ENCODE measurements at regions not wholly inside any gene's neighbourhood (a gene's known extent, or its start where the extent isn't known, plus 50 kb on each side); places are given as distances from the start of the nearest gene placed in this dataset.

GRCh38 chr5:174272671-174273070, 227.2 kb downstream of the NSG2 start:
- Histone ChIP-seq H3K27me3 (ENCODE audit: insufficient read depth, low read length) (peaks cover 2% of the 10 kb centered on the region; the same call in 1 of the 2 replicates), H3K9me3 (ENCODE audit: insufficient read depth, low read depth, low read length) (no peaks in the 10 kb centered on the region), H3K4me1 (ENCODE audit: insufficient read depth, low read length) (no peaks in the 10 kb centered on the region), H3K4me3 (ENCODE audit: low read length) (no peak overlapping the region), H3K9ac (ENCODE audit: low read depth, low read length) (no peak overlapping the region), H3K27ac (ENCODE audit: low read depth, low read length) (no peak overlapping the region), H3K36me3 (ENCODE audit: insufficient read depth, low read length) (no peaks in the 10 kb centered on the region)
- WGBS: 96% methylated on average over 2 of the region's 2 CpGs

DNA sequence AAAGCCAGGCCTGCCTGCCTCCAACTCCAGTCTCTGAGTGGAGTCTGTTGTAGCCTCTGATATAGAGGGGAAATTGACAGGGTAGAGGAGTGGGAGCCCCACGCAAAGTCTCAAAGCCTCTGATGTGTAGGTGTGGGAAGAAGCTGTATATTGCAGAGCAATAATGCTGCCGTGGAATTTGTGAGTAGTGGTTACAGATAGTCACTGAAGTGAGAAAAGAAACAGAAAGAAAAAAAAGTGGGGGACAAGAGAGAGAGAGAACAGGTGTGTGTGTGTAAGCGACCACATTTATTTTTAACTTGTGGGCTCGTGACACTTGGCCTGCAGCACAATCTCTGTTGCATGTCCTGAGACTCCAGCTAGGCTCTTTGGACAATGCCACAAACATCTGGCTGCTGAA, 227.8 kb downstream of the NSG2 start:
- Histone ChIP-seq H3K36me3 (ENCODE audit: insufficient read depth, low read length) (no peaks in the 10 kb centered on the region), H3K27ac (ENCODE audit: low read depth, low read length) (no peak overlapping the region), H3K9ac (ENCODE audit: low read depth, low read length) (no peak overlapping the region), H3K9me3 (ENCODE audit: insufficient read depth, low read depth, low read length) (no peaks in the 10 kb centered on the region), H3K27me3 (ENCODE audit: insufficient read depth, low read length) (peaks cover 2% of the 10 kb centered on the region; the same call in 1 of the 2 replicates), H3K4me3 (ENCODE audit: low read length) (no peak overlapping the region), H3K4me1 (ENCODE audit: insufficient read depth, low read length) (no peaks in the 10 kb centered on the region)
- 93% methylated on average over 4 of the region's 4 CpGs for WGBS

DNA sequence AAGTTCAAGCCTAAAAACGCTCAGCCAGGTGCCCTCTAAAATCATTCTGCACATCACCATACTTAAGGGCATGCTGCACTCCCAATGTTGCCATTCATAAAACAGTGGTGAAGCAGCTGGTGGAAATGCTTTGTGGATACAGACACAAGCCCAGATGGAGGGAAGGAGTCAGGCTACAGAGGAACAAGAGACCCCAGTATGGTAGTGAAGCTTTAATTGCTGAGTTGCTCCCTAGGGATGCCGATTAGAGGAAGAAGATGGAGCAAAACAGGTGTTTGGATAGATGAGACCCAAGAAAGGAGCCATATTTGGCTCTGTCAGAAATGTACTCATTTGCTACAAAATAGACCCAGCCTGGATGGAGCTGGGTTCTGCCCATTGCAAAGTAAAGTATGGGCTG, 230.5 kb downstream of the NSG2 start:
- Histone ChIP-seq H3K27ac (ENCODE audit: low read depth, low read length) (no peak overlapping the region), H3K4me1 (ENCODE audit: insufficient read depth, low read length) (no peaks in the 10 kb centered on the region), H3K9me3 (ENCODE audit: insufficient read depth, low read depth, low read length) (no peaks in the 10 kb centered on the region), H3K27me3 (ENCODE audit: insufficient read depth, low read length) (no peaks in the 10 kb centered on the region), H3K9ac (ENCODE audit: low read depth, low read length) (no peak overlapping the region), H3K4me3 (ENCODE audit: low read length) (no peak overlapping the region), H3K36me3 (ENCODE audit: insufficient read depth, low read length) (no peaks in the 10 kb centered on the region)
- WGBS: 84% methylated on average over 2 of the region's 2 CpGs

DNA sequence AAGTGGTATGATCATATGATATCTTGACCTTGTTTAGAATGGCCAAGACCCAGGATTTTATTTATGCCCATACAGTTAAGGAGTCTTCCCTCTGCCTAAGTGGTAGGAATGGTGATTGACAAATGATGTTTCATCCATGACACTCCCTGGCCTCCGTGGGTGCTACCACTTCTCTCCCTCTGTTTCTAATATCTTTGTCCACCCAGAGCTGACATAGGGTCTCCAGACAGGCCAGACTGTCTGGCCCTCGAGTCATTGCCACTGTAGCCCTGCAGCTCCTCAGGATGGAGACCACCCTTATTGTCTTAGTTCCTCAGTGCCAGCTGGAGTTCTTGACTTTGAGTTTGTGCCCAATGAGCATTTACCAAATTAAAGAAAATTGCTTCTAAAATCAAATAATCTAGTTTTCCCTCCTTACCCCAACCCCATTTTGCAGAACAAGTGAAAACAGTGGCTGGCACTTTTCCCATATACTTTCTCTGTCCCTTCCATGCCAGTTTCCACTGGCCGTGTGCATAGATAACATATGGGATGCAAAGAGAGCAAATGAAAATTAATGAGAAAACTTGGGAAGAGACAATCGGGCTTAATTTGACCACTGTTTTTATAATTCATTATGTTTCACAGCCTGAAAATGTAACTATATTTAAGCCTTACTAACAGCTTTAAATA, 235.7 kb downstream of the NSG2 start:
- 81% methylated on average over 3 of the region's 4 CpGs for WGBS
- Histone ChIP-seq H3K4me1 (ENCODE audit: insufficient read depth, low read length) (no peaks in the 10 kb centered on the region), H3K9me3 (ENCODE audit: insufficient read depth, low read depth, low read length) (no peaks in the 10 kb centered on the region), H3K27ac (ENCODE audit: low read depth, low read length) (no peak overlapping the region), H3K9ac (ENCODE audit: low read depth, low read length) (no peak overlapping the region), H3K36me3 (ENCODE audit: insufficient read depth, low read length) (no peaks in the 10 kb centered on the region), H3K4me3 (ENCODE audit: low read length) (no peak overlapping the region), H3K27me3 (ENCODE audit: insufficient read depth, low read length) (no peaks in the 10 kb centered on the region; the same call in 1 of the 2 replicates)

- H3K4me3 ChIP-seq (ENCODE audit: low read length): no peak overlapping the region
- no peaks in the 10 kb centered on the region for H3K36me3 ChIP-seq (ENCODE audit: insufficient read depth, low read length)
- H3K4me1 ChIP-seq (ENCODE audit: insufficient read depth, low read length): no peaks in the 10 kb centered on the region
- H3K9ac ChIP-seq (ENCODE audit: low read depth, low read length): no peak overlapping the region
- H3K27ac ChIP-seq (ENCODE audit: low read depth, low read length): no peak overlapping the region
- no peaks in the 10 kb centered on the region for H3K9me3 ChIP-seq (ENCODE audit: insufficient read depth, low read depth, low read length)
- WGBS: 88% methylated on average over 5 of the region's 5 CpGs
- H3K27me3 ChIP-seq (ENCODE audit: insufficient read depth, low read length): no peaks in the 10 kb centered on the region; the same call in 1 of the 2 replicates
Measured at GRCh38 chr5:174281855-174282254, 236.3 kb downstream of the NSG2 start.

GRCh38 chr5:174282391-174282790, 236.9 kb downstream of the NSG2 start:
- 95% methylated on average over 5 of the region's 5 CpGs for WGBS

DNA sequence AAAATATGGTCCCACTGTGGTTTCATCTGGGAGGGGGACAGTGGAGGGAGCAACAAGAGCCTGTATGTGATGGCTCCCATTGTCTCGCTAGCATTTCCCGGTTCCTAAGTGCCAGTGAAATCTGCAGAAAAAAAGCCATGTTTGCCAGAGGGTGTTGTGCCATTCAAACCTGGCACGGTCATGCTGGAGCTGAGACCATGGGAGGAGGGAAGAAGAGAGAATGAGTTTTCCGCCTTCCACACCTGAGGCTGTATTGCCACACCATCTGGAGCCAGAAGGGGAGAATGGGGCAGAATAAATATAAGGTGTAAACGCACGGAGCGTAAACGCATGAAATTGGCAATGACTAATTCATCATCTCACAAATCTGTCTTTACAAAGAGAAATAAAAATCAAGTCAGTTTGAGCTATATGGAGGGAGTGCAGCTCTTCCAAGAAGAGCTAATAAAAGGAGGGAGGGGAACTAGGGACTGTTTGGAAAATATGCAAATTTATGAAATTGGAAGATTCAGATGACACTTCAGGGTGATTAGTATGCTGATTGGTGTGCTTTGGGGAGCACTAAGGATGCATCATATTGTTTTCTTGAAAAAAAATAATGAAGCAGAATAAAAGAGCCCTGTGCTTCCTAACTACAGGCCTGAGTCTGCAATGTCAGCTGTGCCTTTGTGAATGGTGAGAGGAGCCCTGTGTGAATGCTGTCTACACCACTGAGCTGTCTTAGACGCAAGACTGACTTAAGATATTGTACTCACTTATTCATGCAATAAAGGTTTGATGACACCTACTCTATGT, 237.9 kb downstream of the NSG2 start:
- H3K4me1 ChIP-seq (ENCODE audit: insufficient read depth, low read length): no peaks in the 10 kb centered on the region
- H3K27me3 ChIP-seq (ENCODE audit: insufficient read depth, low read length): no peaks in the 10 kb centered on the region; the same call in 1 of the 2 replicates
- 92% methylated on average over 5 of the region's 9 CpGs for WGBS
- no peaks in the 10 kb centered on the region for H3K9me3 ChIP-seq (ENCODE audit: insufficient read depth, low read depth, low read length)
- no peak overlapping the region for H3K27ac ChIP-seq (ENCODE audit: low read depth, low read length)
- H3K4me3 ChIP-seq (ENCODE audit: low read length): no peak overlapping the region
- H3K36me3 ChIP-seq (ENCODE audit: insufficient read depth, low read length): no peaks in the 10 kb centered on the region
- no peak overlapping the region for H3K9ac ChIP-seq (ENCODE audit: low read depth, low read length)

More at GRCh38 chr5:174282391-174282790, 236.9 kb downstream of the NSG2 start:
- no peak overlapping the region for H3K9ac ChIP-seq (ENCODE audit: low read depth, low read length)
- H3K27ac ChIP-seq (ENCODE audit: low read depth, low read length): no peak overlapping the region
- no peaks in the 10 kb centered on the region for H3K36me3 ChIP-seq (ENCODE audit: insufficient read depth, low read length)
- no peak overlapping the region for H3K4me3 ChIP-seq (ENCODE audit: low read length)
- H3K9me3 ChIP-seq (ENCODE audit: insufficient read depth, low read depth, low read length): no peaks in the 10 kb centered on the region
- H3K4me1 ChIP-seq (ENCODE audit: insufficient read depth, low read length): no peaks in the 10 kb centered on the region
- no peaks in the 10 kb centered on the region; the same call in 1 of the 2 replicates for H3K27me3 ChIP-seq (ENCODE audit: insufficient read depth, low read length)

DNA sequence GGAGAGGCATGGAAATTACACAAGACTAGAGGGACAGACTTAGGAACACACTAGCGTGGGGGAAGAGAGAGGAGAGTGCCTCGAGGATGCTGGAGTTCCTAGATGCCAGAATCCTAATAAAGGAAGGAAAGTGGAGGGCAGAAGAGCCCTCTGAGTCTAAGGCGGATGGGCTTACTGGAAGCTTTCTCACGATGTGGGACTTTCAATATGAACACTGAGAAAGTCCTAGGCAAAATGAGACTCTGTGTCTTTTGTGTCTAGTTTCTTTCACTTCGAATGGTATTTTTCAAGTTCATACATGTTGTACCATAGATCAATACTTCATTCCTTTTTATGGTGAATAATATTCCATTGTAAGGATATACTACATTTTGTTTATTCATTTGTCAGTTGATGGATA, 239.4 kb downstream of the NSG2 start:
- Histone ChIP-seq H3K36me3 (ENCODE audit: insufficient read depth, low read length) (no peaks in the 10 kb centered on the region), H3K9me3 (ENCODE audit: insufficient read depth, low read depth, low read length) (no peaks in the 10 kb centered on the region), H3K4me3 (ENCODE audit: low read length) (no peak overlapping the region), H3K27me3 (ENCODE audit: insufficient read depth, low read length) (no peaks in the 10 kb centered on the region; the same call in 1 of the 2 replicates), H3K27ac (ENCODE audit: low read depth, low read length) (no peak overlapping the region), H3K9ac (ENCODE audit: low read depth, low read length) (no peak overlapping the region), H3K4me1 (ENCODE audit: insufficient read depth, low read length) (no peaks in the 10 kb centered on the region)
- 86% methylated on average over 4 of the region's 5 CpGs for WGBS

DNA sequence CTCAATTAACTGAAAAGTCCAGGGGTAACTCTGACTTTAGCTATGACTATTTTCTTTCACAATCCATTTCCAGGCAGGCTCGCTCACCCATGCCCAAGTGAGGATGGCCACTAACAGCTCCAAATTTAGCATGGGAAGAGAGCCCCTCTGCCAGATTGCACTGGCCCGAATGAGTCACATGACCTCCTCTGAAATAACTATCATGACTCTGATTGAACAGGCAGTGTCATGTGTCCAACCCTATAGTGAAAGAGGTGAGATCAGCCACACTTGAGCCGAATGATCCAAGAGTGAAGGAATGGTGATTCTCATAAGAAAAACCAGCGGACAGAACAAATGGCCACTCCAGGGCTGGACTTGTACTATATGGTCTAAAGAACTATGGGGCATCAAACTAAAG, 242.3 kb downstream of the NSG2 start:
- 94% methylated on average over 4 of the region's 4 CpGs for WGBS
- H3K4me1 ChIP-seq (ENCODE audit: insufficient read depth, low read length): no peaks in the 10 kb centered on the region
- H3K9ac ChIP-seq (ENCODE audit: low read depth, low read length): no peak overlapping the region
- H3K36me3 ChIP-seq (ENCODE audit: insufficient read depth, low read length): no peaks in the 10 kb centered on the region
- no peaks in the 10 kb centered on the region for H3K9me3 ChIP-seq (ENCODE audit: insufficient read depth, low read depth, low read length)
- H3K4me3 ChIP-seq (ENCODE audit: low read length): no peak overlapping the region
- no peak overlapping the region for H3K27ac ChIP-seq (ENCODE audit: low read depth, low read length)
- H3K27me3 ChIP-seq (ENCODE audit: insufficient read depth, low read length): no peaks in the 10 kb centered on the region; the same call in 1 of the 2 replicates

- Histone ChIP-seq H3K27ac (ENCODE audit: low read depth, low read length) (no peak overlapping the region), H3K9ac (ENCODE audit: low read depth, low read length) (no peak overlapping the region), H3K9me3 (ENCODE audit: insufficient read depth, low read depth, low read length) (no peaks in the 10 kb centered on the region), H3K4me1 (ENCODE audit: insufficient read depth, low read length) (no peaks in the 10 kb centered on the region), H3K4me3 (ENCODE audit: low read length) (no peak overlapping the region), H3K27me3 (ENCODE audit: insufficient read depth, low read length) (no peaks in the 10 kb centered on the region; the same call in 1 of the 2 replicates), H3K36me3 (ENCODE audit: insufficient read depth, low read length) (no peaks in the 10 kb centered on the region)
- WGBS: 89% methylated on average over 6 of the region's 6 CpGs
Measured at GRCh38 chr5:174288439-174288838, 242.9 kb downstream of the NSG2 start.

GRCh38 chr5:174291162-174291561, 245.7 kb downstream of the NSG2 start:
- whole genome bisulfite sequencing: 93% methylated on average over 3 of the region's 3 CpGs
- H3K36me3 ChIP-seq (ENCODE audit: insufficient read depth, low read length): no peaks in the 10 kb centered on the region
- H3K27me3 ChIP-seq (ENCODE audit: insufficient read depth, low read length): no peaks in the 10 kb centered on the region
- no peak overlapping the region for H3K9ac ChIP-seq (ENCODE audit: low read depth, low read length)
- H3K4me3 ChIP-seq (ENCODE audit: low read length): no peak overlapping the region
- H3K27ac ChIP-seq (ENCODE audit: low read depth, low read length): no peak overlapping the region
- no peaks in the 10 kb centered on the region for H3K9me3 ChIP-seq (ENCODE audit: insufficient read depth, low read depth, low read length)
- no peaks in the 10 kb centered on the region for H3K4me1 ChIP-seq (ENCODE audit: insufficient read depth, low read length)

Data from HUES64 (cell line).